Breast epithelium (tissue), 4 donors: ENCODE measurements at regions not wholly inside any gene's neighbourhood (a gene's known extent, or its start where the extent isn't known, plus 50 kb on each side); places are given as distances from the start of the nearest gene placed in this dataset.
"Not testable (repeated sequence)": the region's sequence is repeated elsewhere in the genome, so short reads cannot be mapped to it uniquely, and the experiment has no call there.

Experiments
- DNase-seq, 2 donors: peaks; one replicate each; pipeline ENCODE4 v3.0.0-alpha.2; 2019; ENCODE audit warnings: low spot score in 2 of 2
- H3K27ac ChIP-seq, 2 donors: fragments of 200-600 bp; sonication (generic) in 1 of 2; one replicate each; pipeline ENCODE4 v1.5.1; 2016 to 2019; ENCODE audit warnings: mild to moderate bottlenecking in 1 of 2
- H3K27me3 ChIP-seq, 2 donors: fragments of 200-600 bp; sonication (generic) in 1 of 2; one replicate each; pipeline versions ENCODE4 v1.5.1 to v1.6.0; 2017 to 2019; ENCODE audit warnings: control low read depth in 1 of 2, mild to moderate bottlenecking in 1 of 2
- H3K36me3 ChIP-seq: fragments of 200-600 bp; one replicate; pipeline ENCODE4 v1.5.1; 2019
- H3K4me1 ChIP-seq, 2 donors: fragments of 200-600 bp; sonication (generic); one replicate each; pipeline ENCODE4 v1.5.1; 2016 to 2019; ENCODE audit warnings: control low read depth in 1 of 2
- H3K4me3 ChIP-seq, 3 donors: fragments of 200-600 bp; sonication (generic); 1 replicate in 2 of 3; 2 replicates in 1 of 3; pipeline ENCODE4 v1.5.1; 2016 to 2019; ENCODE audit warnings: mild to moderate bottlenecking in 3 of 3, moderate library complexity in 2 of 3
- H3K9me3 ChIP-seq, 2 donors: fragments of 200-600 bp; sonication (generic) in 1 of 2; one replicate each; pipeline ENCODE4 v1.5.1; 2016 to 2019; ENCODE audit warnings: control low read depth in 1 of 2
- POLR2A ChIP-seq: fragments of 450-650 bp; IDR thresholded peaks from one replicate; pipeline ENCODE4 v1.6.1; 2016; ENCODE audit warnings: antibody characterized with exemption, mild to moderate bottlenecking, moderate library complexity
- POLR2AphosphoS5 ChIP-seq, 3 donors: sonication (generic); formaldehyde crosslinking; IDR thresholded peaks; one replicate each; pipeline ENCODE4 v1.6.1; 2017; ENCODE audit warnings: antibody characterized with exemption in 3 of 3
- intact Hi-C: fragments of 100-400 bp; cut with DNase I; formaldehyde crosslinking; loops from one replicate; pipeline ENCODE4 v1.15.1; 2023; ENCODE audit warnings: low total_unique reads
- TF ChIP-seq, protein P1 (sequence below), 3 donors: fragments of 450-650 bp; IDR thresholded peaks; one replicate each; pipeline ENCODE4 v1.5.1; 2016 to 2017; ENCODE audit warnings: antibody characterized with exemption in 3 of 3, mild to moderate bottlenecking in 3 of 3, moderate library complexity in 3 of 3

- Histone ChIP-seq H3K4me1 (no peaks in the 10 kb centered on the region), H3K36me3 (no peaks in the 10 kb centered on the region), H3K27ac (no peak overlapping the region), H3K4me3 (no peak overlapping the region), H3K9me3 (no peaks in the 10 kb centered on the region), H3K27me3 (no peaks in the 10 kb centered on the region)
- no peak for DNase-seq
- TF ChIP-seq POLR2A, result no peak
- TF ChIP-seq, protein P1, sequence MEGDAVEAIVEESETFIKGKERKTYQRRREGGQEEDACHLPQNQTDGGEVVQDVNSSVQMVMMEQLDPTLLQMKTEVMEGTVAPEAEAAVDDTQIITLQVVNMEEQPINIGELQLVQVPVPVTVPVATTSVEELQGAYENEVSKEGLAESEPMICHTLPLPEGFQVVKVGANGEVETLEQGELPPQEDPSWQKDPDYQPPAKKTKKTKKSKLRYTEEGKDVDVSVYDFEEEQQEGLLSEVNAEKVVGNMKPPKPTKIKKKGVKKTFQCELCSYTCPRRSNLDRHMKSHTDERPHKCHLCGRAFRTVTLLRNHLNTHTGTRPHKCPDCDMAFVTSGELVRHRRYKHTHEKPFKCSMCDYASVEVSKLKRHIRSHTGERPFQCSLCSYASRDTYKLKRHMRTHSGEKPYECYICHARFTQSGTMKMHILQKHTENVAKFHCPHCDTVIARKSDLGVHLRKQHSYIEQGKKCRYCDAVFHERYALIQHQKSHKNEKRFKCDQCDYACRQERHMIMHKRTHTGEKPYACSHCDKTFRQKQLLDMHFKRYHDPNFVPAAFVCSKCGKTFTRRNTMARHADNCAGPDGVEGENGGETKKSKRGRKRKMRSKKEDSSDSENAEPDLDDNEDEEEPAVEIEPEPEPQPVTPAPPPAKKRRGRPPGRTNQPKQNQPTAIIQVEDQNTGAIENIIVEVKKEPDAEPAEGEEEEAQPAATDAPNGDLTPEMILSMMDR (IDR thresholded peaks at IDR 0.05), result no peak
- no peak for TF ChIP-seq POLR2AphosphoS5 (IDR thresholded peaks at IDR 0.05)
- intact Hi-C loops, result no loop called here
Observed at GRCh38 chr7:66521675-66522074, 107.0 kb upstream of the KCTD7 start.

- H3K36me3 ChIP-seq, result no peaks in the 10 kb centered on the region
- intact Hi-C loops, result no loop called here
Observed at GRCh38 chr7:66522518-66522917, 106.2 kb upstream of the KCTD7 start.

GRCh38 chr7:66523409-66523808 lies 105.3 kb upstream of the KCTD7 start:
- intact Hi-C loops, result no loop called here
- Histone ChIP-seq H3K9me3 (no peaks in the 10 kb centered on the region), H3K4me3 (no peak overlapping the region), H3K27ac (no peak overlapping the region), H3K36me3 (no peaks in the 10 kb centered on the region), H3K4me1 (no peaks in the 10 kb centered on the region), H3K27me3 (no peaks in the 10 kb centered on the region)
- TF ChIP-seq POLR2AphosphoS5 (IDR thresholded peaks at IDR 0.05), result no peak
- TF ChIP-seq, protein P1 (IDR thresholded peaks at IDR 0.05), result no peak
- no peak for TF ChIP-seq POLR2A
- DNase-seq, result no peak

More at GRCh38 chr7:66522518-66522917, 106.2 kb upstream of the KCTD7 start:
- Histone ChIP-seq H3K4me3 (no peak overlapping the region), H3K4me1 (no peaks in the 10 kb centered on the region), H3K9me3 (no peaks in the 10 kb centered on the region), H3K27ac (no peak overlapping the region), H3K27me3 (no peaks in the 10 kb centered on the region)
- no peak for DNase-seq
- TF ChIP-seq, protein P1 (IDR thresholded peaks at IDR 0.05), result no peak
- TF ChIP-seq POLR2AphosphoS5 (IDR thresholded peaks at IDR 0.05) (no peak), POLR2A (no peak)

DNA sequence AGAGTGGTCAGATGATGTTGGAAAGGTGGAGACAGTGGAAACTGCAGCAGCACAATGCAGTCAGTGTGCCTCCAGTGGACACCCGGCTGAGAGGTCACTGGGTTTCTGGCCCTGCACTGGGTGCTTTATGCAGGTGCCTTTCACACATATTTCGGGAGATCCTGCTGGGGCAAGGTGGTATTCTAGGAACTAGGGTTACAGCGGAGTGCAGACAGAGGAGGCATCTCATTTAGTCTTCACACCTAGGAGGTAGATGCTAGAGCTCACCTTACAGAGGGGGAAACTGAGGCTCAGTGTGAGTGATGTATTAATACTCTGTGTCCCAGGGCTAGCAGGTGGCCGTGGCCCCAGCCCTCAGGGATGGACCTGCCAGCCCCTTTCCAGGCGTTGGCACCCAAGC lies 103.9 kb upstream of the KCTD7 start:
- Histone ChIP-seq H3K27me3 (no peaks in the 10 kb centered on the region), H3K4me1 (no peaks in the 10 kb centered on the region), H3K9me3 (no peaks in the 10 kb centered on the region), H3K4me3 (no peak overlapping the region), H3K27ac (no peak overlapping the region), H3K36me3 (no peaks in the 10 kb centered on the region)
- intact Hi-C loops, result loop anchor here (2.0 kb wide), 1 partner anchor 38 kb away; no protein-coding TSS in a partner anchor
- no peak for DNase-seq
- TF ChIP-seq POLR2A, result no peak
- TF ChIP-seq POLR2AphosphoS5 (IDR thresholded peaks at IDR 0.05), result no peak
- TF ChIP-seq, protein P1 (IDR thresholded peaks at IDR 0.05), result no peak

DNA sequence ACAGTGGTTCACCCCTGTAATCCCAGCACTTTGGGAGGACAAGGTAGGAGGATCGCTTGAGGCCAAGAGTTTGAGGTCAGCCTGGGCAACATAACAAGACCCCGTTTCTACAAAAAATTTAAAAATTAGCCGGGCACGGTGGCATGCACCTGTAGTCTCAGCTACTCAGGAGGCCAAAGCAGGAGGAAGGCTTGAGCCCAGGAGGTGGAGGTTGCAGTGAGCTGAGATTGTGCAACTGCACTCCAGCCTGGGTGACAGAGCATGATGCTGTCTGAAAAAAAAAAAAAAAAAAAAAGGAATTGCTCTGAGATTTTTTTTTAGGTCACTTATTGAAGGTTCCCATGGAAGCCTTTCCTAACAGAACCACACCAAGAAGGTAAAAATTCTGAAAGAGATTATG lies 101.9 kb upstream of the KCTD7 start:
- H3K36me3 ChIP-seq, H3K4me3 ChIP-seq, H3K27me3 ChIP-seq, H3K27ac ChIP-seq, H3K9me3 ChIP-seq, intact Hi-C loops, H3K4me1 ChIP-seq, DNase-seq: not testable (repeated sequence)

- no peaks in the 10 kb centered on the region for H3K4me1 ChIP-seq
- intact Hi-C loops, result no loop called here
- no peak for TF ChIP-seq POLR2AphosphoS5 (IDR thresholded peaks at IDR 0.05)
- TF ChIP-seq, protein P1 (IDR thresholded peaks at IDR 0.05), result no peak
- no peak for TF ChIP-seq POLR2A
- no peaks in the 10 kb centered on the region for H3K27me3 ChIP-seq
- no peaks in the 10 kb centered on the region for H3K36me3 ChIP-seq
- DNase-seq, result no peak
- H3K27ac ChIP-seq, result no peak overlapping the region
- no peaks in the 10 kb centered on the region for H3K9me3 ChIP-seq
- H3K4me3 ChIP-seq, result no peak overlapping the region
Observed at GRCh38 chr7:66528652-66529051, 100.0 kb upstream of the KCTD7 start.
